Hematopoietic multipotent progenitor cell treated with erythropoietin and hydrocortisone succinate and interleukin-3 and kit ligand, for 6 days (in vitro differentiated cells): ENCODE measurements at regions not wholly inside any gene's neighbourhood (a gene's known extent, or its start where the extent isn't known, plus 50 kb on each side); places are given as distances from the start of the nearest gene placed in this dataset.

Source experiments
- DNase-seq: peaks from one replicate; pipeline ENCODE4 v3.0.0-alpha.2; 2015

GRCh38 chr5:12477554-12477953 lies 573.3 kb upstream of the CTNND2 start:
- DNase-seq: no peak

- no peak for DNase-seq
Observed at GRCh38 chr5:12467799-12468198, 563.6 kb upstream of the CTNND2 start.

DNA sequence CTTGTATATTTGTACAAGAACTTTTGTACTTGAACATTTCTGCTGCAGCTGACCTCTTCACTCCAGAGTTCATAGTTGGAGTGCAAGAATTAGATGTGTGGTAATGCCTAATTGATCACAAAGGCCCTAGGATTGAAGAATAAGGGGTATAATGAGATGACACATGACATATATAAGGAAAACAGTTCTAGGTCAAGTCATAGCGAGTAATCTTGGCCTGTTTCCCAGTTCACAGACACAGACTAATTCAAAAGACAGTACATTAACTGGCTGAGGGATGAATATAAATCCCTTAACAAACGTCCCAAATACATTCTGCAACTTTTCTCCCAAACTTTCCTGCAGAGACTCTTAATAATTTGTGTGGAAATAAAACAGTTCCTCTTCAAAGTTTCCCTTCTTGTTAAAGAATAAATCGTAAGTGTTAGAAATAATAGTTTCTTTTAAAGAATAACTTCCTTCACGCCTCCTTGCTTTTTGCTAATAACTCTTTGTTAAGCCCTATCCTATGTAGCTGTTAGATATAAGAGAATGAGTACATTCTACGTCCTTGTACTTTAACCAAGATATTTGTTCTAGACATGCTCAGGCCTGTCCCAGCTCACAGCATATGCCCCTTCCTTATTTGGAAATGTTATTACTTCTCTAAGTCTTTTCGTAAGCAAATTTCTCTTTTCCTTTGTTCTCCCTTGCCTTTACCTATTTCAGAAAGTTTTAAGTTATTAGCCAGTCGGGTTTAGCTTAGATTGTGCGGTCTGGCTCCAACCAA lies 556.4 kb upstream of the CTNND2 start:
- DNase-seq: no peak

GRCh38 chr5:12459326-12459725 lies 555.1 kb upstream of the CTNND2 start:
- DNase-seq: no peak

- DNase-seq: no peak
Observed at GRCh38 chr5:12419075-12419474, 514.8 kb upstream of the CTNND2 start.

DNA sequence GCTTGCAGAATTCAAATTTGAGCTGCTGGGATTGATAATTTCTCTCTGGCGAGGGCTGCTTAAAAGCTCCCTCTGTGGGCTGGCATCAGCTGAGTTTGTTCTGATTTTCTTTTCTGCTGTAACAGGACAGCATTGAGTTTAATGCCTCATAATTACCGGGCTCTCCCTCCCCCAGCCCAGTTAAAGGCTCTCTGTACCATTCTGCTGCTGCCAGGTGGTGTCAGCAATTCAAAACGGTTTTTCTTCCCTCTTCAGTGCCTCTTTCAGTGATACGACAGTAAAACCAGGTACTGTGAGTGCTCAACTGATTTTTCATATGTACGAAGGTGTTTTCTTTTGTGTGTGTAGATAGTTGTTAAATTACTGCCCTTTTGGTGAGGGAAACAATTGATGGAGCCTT lies 509.3 kb upstream of the CTNND2 start:
- DNase-seq: no peak

GRCh38 chr5:12413075-12413474 lies 508.8 kb upstream of the CTNND2 start:
- DNase-seq: no peak

DNA sequence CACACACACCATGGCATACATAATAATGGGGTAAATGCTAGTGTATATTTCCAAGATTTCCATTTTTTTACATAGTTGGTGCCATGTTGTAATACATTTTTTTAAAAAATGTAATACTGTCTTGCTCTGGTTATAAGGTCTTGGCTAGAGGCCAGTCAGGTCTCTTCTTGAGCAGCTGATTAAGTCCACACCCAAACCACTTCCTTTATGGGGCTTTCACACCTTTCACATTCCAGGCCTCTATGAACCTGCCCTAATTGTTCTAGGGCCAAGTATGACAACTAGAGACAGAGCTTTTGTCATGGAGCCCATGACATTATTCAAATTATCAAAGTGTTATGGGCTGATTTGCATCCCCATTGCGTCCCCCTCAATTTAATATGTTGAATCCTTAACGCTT lies 495.6 kb upstream of the CTNND2 start:
- no peak for DNase-seq

GRCh38 chr5:12392246-12392645 lies 488.0 kb upstream of the CTNND2 start:
- DNase-seq: no peak

GRCh38 chr5:12385095-12385494 lies 480.8 kb upstream of the CTNND2 start:
- no peak for DNase-seq

- no peak for DNase-seq
Observed at GRCh38 chr5:12384005-12384404, 479.8 kb upstream of the CTNND2 start.

DNA sequence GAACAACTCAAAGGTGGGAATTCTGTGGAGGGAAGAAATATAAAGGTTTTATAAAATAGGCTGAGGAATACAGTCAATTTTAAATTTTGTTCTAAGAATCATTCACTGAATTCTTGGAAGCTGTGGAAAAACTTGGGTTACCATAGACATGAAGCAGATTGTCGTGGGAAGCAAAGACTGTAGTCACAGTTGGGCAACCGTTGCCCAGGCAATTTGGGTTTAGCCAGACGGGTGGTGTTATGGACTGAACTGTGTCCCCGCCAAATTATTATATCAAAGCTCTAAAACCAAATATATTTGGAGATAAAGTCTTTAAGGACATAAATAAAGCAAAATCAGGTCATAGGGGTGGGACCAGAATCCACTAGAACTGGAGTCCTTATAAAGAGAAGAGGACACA lies 463.7 kb upstream of the CTNND2 start:
- no peak for DNase-seq

DNA sequence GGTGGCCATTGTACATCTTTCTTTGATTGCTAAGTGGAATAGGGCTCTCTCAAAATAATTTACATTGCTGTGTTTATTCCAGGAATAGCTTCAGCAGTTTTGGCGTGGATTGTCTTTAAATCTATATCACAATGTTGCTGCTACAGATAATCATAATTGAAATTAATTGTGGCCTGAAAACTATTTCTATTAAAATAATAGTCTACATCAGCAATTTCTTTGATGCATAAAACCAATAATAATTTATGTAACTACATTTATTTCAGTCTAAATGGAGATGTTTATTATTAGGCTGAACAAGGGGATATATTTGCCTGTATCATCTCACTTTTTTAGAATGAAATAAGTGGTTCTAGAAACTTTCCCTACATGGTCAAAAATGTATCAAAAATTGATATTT lies 456.0 kb upstream of the CTNND2 start:
- DNase-seq: no peak

- no peak for DNase-seq
Observed at GRCh38 chr5:12358371-12359090, 454.3 kb upstream of the CTNND2 start.

- no peak for DNase-seq
Observed at GRCh38 chr5:12357626-12358025, 453.4 kb upstream of the CTNND2 start.

DNA sequence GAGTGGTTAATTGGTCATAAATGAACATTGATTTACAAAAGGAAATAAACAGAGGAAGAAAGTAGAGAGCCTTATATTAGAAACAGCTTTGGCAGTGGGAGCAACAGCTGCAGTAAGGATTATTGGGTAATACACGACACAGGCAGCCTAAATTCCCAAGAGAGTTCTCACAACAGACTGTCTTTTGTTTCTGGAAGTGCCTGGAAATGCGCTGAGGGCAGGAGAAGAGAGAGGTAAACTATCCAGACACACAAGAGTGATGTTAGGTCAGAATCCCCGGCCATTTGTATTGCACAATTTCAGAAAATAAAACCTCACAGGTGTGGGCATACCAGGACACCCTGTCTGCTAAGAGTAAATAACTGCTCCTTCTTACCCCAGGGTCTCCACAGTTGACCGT lies 450.4 kb upstream of the CTNND2 start:
- DNase-seq: no peak

- DNase-seq: no peak
Observed at GRCh38 chr5:12343558-12343957, 439.3 kb upstream of the CTNND2 start.

DNA sequence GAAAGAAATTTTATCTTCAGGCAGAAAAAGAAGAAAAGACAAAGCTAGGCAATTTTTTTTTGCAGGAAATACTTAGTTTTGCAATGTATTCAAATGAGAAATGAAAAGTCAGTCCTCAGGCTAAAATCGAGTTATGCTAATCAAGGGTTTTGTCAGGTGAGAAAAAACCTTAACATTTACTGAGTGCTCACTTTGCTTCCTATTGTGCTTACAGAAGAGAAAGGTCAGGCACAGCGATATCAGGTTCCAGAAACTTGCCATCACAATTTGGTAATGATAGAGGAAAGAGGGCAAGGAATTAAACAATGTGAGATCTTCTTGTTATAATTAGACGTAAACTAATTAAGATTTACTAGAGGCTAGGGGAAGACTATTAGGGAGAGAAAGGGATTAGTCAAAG lies 431.7 kb upstream of the CTNND2 start:
- no peak for DNase-seq

GRCh38 chr5:12332480-12332879 lies 428.2 kb upstream of the CTNND2 start:
- DNase-seq: no peak

DNA sequence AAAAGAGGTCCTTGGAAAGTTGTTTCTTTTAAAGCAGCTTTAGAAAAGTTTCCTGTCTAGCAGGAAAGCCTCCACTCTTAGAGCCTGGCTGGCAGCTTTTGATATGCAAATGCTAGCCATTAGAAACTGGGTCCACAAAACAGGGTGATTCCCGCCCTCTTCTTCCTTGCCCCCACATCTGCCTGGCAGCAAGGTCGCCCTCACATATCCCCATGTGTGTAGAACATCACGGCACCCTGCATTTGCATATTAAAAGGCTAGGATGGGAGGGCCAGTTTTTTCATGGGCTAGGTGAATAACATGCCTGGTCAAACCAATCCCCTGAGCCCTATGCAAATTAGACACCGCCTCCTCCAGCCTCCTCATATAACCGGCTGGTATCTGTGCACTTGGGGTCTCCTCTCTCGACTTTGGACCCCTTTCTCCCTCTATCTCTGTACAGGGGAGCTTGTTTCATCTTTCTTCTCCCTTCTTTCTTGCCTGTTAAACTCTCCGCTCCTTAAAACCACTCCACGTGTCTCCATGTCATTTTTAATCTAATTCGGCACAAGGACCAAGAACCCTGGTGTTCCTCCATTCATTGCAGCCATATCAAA lies 426.8 kb upstream of the CTNND2 start:
- DNase-seq: no peak

DNA sequence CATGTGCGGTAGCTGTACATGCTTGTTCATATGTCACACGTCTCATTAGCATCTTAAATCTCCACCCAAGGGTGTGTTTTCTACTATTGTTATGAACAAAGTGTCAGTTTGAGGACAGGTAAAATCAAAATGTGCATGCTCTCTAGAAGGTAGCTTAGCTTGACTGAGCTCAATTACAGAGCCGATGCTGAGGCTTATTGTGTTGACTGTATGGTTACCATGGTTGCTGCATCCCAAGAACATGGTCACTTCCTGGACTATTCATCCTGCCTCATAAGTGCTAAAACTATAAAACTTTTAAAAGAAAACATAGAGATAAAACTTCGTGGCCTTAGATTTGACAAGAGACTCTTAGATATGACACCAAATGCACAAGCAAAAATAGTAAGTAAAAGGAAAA lies 426.1 kb upstream of the CTNND2 start:
- no peak for DNase-seq

GRCh38 chr5:12323637-12324229 lies 419.5 kb upstream of the CTNND2 start:
- no peak for DNase-seq

- DNase-seq: no peak
Observed at GRCh38 chr5:12322042-12322441, 417.8 kb upstream of the CTNND2 start.

DNA sequence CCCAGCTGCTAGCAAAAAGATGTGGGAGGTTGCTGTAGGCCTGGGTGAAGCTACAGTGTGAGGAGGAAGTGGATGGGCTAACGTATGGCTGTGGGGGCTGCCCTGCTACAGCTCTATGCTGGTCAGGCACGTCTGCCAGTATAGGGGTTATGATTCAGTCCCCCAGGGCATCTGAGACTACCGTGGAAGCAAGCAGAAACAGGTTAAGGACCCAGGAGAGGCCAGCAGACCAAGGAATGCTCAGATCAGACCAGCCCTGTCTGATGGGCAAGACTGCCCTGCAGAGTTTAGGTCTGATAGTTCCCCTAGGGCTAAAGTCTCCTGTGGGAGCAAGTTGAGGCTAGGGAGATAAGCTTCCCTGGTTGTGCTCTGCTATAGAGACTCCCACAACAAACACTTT lies 416.1 kb upstream of the CTNND2 start:
- DNase-seq: no peak
